CD14-positive monocyte (primary cell): ENCODE measurements at regions not wholly inside any gene's neighbourhood (a gene's known extent, or its start where the extent isn't known, plus 50 kb on each side); places are given as distances from the start of the nearest gene placed in this dataset.
A peak's percentile ranks its signal among the peaks of the same experiment; 100 is the strongest.

Experiments
- DNase-seq, 3 donors: peaks; one replicate each; pipeline ENCODE4 v3.0.0-alpha.2; 2011 to 2022
- H2AFZ ChIP-seq: 2 replicates; pipeline ENCODE4 v1.6.0; 2012; ENCODE audit warnings: mild to moderate bottlenecking, low read depth, low read length, inconsistent platforms; ENCODE audit not compliant: insufficient read depth, poor library complexity, severe bottlenecking
- H3K27ac ChIP-seq, 2 donors: 1 replicate in 1 of 2; 2 replicates in 1 of 2; pipeline ENCODE4 v1.5.1; 2012 to 2013; ENCODE audit warnings: low read length in 2 of 2, control low read depth in 1 of 2, inconsistent platforms in 1 of 2, low read depth in 1 of 2, mild to moderate bottlenecking in 1 of 2
- H3K27me3 ChIP-seq, 2 donors: one replicate each; pipeline versions ENCODE4 v1.6.0 to v1.6.1; 2011 to 2013; ENCODE audit warnings: low read length in 2 of 2; ENCODE audit not compliant: control insufficient read depth in 2 of 2, insufficient read depth in 2 of 2
- H3K36me3 ChIP-seq, 2 donors: replicated peaks in 1 of 2; 1 replicate in 1 of 2; 2 replicates in 1 of 2; pipeline versions ENCODE4 v1.5.1 to v1.6.1; 2012 to 2013; ENCODE audit warnings: low read length in 2 of 2, control low read depth in 1 of 2, inconsistent platforms in 1 of 2, mild to moderate bottlenecking in 1 of 2; ENCODE audit not compliant: insufficient read depth in 2 of 2, control insufficient read depth in 1 of 2
- H3K4me1 ChIP-seq, 2 donors: 1 replicate in 1 of 2; 2 replicates in 1 of 2; pipeline versions ENCODE4 v1.5.1 to v1.6.1; 2012 to 2013; ENCODE audit warnings: low read length in 2 of 2, control low read depth in 1 of 2, inconsistent platforms in 1 of 2, mild to moderate bottlenecking in 1 of 2, moderate library complexity in 1 of 2; ENCODE audit not compliant: insufficient read depth in 2 of 2, control insufficient read depth in 1 of 2
- H3K4me2 ChIP-seq: replicated peaks from 2 replicates; pipeline ENCODE3; 2012; ENCODE audit warnings: low read length, moderate library complexity, mild to moderate bottlenecking; ENCODE audit not compliant: poor library complexity, severe bottlenecking; ENCODE audit errors: extremely low read depth
- H3K4me3 ChIP-seq, 3 experiments: fragments of 200-600 bp in 1 of 3; sonication (generic) in 1 of 3; replicated peaks in 1 of 3; 1 replicate in 2 of 3; 2 replicates in 1 of 3; pipeline ENCODE4 v1.5.1; 2011 to 2013; ENCODE audit warnings: low read length in 3 of 3, mild to moderate bottlenecking in 3 of 3, control low read depth in 2 of 3, low read depth in 2 of 3, inconsistent platforms in 1 of 3, moderate library complexity in 1 of 3
- H3K79me2 ChIP-seq: 2 replicates; pipeline ENCODE4 v1.6.0; 2012; ENCODE audit warnings: mild to moderate bottlenecking, control low read depth, inconsistent platforms, low read length, moderate library complexity; ENCODE audit not compliant: insufficient read depth
- H3K9ac ChIP-seq: 2 replicates; pipeline ENCODE4 v1.6.0; 2017; ENCODE audit warnings: low read length, mild to moderate bottlenecking; ENCODE audit not compliant: insufficient read depth, poor library complexity, severe bottlenecking
- H3K9me3 ChIP-seq, 2 donors: replicated peaks in 1 of 2; 1 replicate in 1 of 2; 2 replicates in 1 of 2; pipeline versions ENCODE4 v1.5.1 to v1.6.1; 2012 to 2013; ENCODE audit warnings: low read length in 2 of 2, control low read depth in 1 of 2; ENCODE audit not compliant: control insufficient read depth in 1 of 2, insufficient read depth in 1 of 2
- H4K20me1 ChIP-seq: 2 replicates; pipeline ENCODE4 v1.6.0; 2012; ENCODE audit warnings: mild to moderate bottlenecking, low read length, control low read depth, moderate library complexity; ENCODE audit not compliant: insufficient read depth
- H3K27ac Mint-ChIP-seq, 7 donors: one replicate each; pipeline ENCODE4 v1.8.0; 2020; ENCODE audit warnings: mild to moderate bottlenecking in 7 of 7, mixed read lengths in 7 of 7, moderate library complexity in 6 of 7, inconsistent platforms in 2 of 7
- H3K27me3 Mint-ChIP-seq, 3 donors: one replicate each; pipeline ENCODE4 v1.8.0; 2021 to 2022; ENCODE audit warnings: low read depth in 3 of 3, mild to moderate bottlenecking in 3 of 3, mixed read lengths in 3 of 3, moderate library complexity in 3 of 3, inconsistent platforms in 1 of 3
- H3K36me3 Mint-ChIP-seq, 2 donors: one replicate each; pipeline ENCODE4 v1.8.0; 2020; ENCODE audit warnings: mixed read lengths in 2 of 2, inconsistent platforms in 1 of 2, mild to moderate bottlenecking in 1 of 2
- H3K4me1 Mint-ChIP-seq: one replicate; pipeline ENCODE4 v1.8.0; 2020; ENCODE audit warnings: mild to moderate bottlenecking, mixed read lengths
- H3K4me3 Mint-ChIP-seq, 2 donors: one replicate each; pipeline ENCODE4 v1.8.0; 2020; ENCODE audit warnings: mild to moderate bottlenecking in 2 of 2, mixed read lengths in 2 of 2, moderate library complexity in 1 of 2
- H3K9me3 Mint-ChIP-seq, 7 donors: one replicate each; pipeline ENCODE4 v1.8.0; 2020 to 2022; ENCODE audit warnings: mixed read lengths in 7 of 7, mild to moderate bottlenecking in 6 of 7, moderate library complexity in 6 of 7, inconsistent platforms in 2 of 7
- WGBS: methylation state at CpG from one replicate; pipeline ENCODE4 v1.1.5; 2013; ENCODE audit warnings: missing lambda C conversion rate; ENCODE audit not compliant: insufficient coverage; 5-methylcytosine and 5-hydroxymethylcytosine counted together
- intact Hi-C, 2 donors: fragments of 100-400 bp; cut with micrococcal nuclease; formaldehyde crosslinking; loops; one replicate each; pipeline versions ENCODE4 v1.15.0 to v1.15.1; 2023
- TF ChIP-seq, protein P1 (sequence below): fragments of 200-600 bp; IDR thresholded peaks from one replicate; pipeline ENCODE4 v1.8.0; 2022; ENCODE audit warnings: antibody characterized with exemption, mild to moderate bottlenecking

DNA sequence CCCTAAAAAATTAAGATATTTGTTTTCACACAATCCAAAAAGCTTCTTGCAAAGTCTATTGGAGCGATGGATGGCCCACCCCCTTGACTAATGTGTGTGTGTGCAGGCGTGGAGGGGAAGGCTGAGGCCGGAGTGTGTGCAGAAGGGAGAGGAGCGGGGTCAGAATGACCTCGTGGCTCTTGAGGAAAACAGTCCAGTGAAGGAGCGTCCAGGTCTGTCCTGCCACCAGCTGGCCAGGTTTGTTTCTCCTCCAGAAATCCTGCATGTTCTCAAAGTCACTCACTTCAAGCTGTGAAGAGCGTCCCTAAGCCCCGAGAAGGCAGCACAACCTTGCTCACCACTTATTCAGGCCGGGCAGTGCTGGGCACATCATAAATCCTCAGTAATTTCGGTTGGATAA is 69.5 kb upstream of the SSX2IP start:
- no peaks in the 10 kb centered on the region for H3K27me3 ChIP-seq
- no peak overlapping the region for H3K4me2 ChIP-seq
- no peaks in the 10 kb centered on the region for H3K9me3 ChIP-seq
- TF ChIP-seq, protein P1, sequence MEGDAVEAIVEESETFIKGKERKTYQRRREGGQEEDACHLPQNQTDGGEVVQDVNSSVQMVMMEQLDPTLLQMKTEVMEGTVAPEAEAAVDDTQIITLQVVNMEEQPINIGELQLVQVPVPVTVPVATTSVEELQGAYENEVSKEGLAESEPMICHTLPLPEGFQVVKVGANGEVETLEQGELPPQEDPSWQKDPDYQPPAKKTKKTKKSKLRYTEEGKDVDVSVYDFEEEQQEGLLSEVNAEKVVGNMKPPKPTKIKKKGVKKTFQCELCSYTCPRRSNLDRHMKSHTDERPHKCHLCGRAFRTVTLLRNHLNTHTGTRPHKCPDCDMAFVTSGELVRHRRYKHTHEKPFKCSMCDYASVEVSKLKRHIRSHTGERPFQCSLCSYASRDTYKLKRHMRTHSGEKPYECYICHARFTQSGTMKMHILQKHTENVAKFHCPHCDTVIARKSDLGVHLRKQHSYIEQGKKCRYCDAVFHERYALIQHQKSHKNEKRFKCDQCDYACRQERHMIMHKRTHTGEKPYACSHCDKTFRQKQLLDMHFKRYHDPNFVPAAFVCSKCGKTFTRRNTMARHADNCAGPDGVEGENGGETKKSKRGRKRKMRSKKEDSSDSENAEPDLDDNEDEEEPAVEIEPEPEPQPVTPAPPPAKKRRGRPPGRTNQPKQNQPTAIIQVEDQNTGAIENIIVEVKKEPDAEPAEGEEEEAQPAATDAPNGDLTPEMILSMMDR: no peak
- Mint-ChIP-seq H3K4me1 (peaks cover 17% of the 10 kb centered on the region), H3K36me3 (no peaks in the 10 kb centered on the region), H3K27ac (no peak overlapping the region), H3K27me3 (peaks cover 0 to 6% (median 1%) of the 10 kb centered on the region in 3 donors), H3K9me3 (no peaks in the 10 kb centered on the region), H3K4me3 (peak overlapping the region in 1 of 2 donors; percentile 11)
- no peaks in the 10 kb centered on the region for H3K36me3 ChIP-seq
- H4K20me1 ChIP-seq: no peaks in the 10 kb centered on the region
- no peak overlapping the region for H3K4me3 ChIP-seq
- H3K79me2 ChIP-seq: no peaks in the 10 kb centered on the region
- intact Hi-C loops: loop anchor here in 1 of 2 donors (10.0 kb wide), 2 partner anchors 315 to 615 kb away; partner anchors contain the start of gene PRKACB
- no peak overlapping the region for H3K27ac ChIP-seq
- H3K9ac ChIP-seq: no peak overlapping the region
- H3K4me1 ChIP-seq: peaks cover 10 to 11% of the 10 kb centered on the region in 2 donors
- DNase-seq: no peak
- 84% methylated on average over 5 of the region's 10 CpGs for WGBS
- H2AFZ ChIP-seq: no peak overlapping the region

DNA sequence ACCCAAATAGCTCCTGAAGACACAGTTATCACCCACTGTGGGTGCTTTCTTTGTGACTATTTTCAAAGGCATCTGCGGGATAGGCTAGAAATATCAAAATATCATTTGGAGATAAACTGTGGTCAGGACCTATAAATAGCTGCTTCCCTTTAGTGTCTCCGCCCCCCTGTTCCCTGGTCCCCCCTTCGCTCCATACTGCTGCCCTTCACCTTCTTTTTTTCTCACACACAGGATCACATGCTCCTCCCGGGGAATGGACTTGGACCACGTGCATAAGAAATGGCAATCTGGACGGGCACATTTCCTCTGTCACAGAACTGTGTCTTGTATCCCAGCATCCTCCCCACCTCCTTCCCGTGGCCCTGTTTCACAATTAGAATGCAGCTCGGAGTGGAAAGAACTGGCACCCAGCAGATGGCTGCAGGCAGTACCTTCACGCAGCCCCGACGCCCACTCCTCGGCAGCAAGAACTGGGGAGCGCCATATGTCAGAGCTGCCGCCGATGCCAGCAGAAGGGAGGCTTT is 68.8 kb upstream of the SSX2IP start:
- Histone ChIP-seq H3K4me3 (peak overlapping the region; percentile 27 to 71 (median 28)), H3K9ac (no peak overlapping the region), H3K79me2 (no peaks in the 10 kb centered on the region), H3K27me3 (no peaks in the 10 kb centered on the region), H3K4me1 (peaks cover 10 to 11% of the 10 kb centered on the region in 2 donors), H4K20me1 (no peaks in the 10 kb centered on the region), H3K4me2 (peak overlapping the region; percentile 70), H3K36me3 (no peaks in the 10 kb centered on the region), H3K9me3 (no peaks in the 10 kb centered on the region), H2AFZ (peak overlapping the region; percentile 81), H3K27ac (no peak overlapping the region)
- intact Hi-C loops: loop anchor here in 1 of 2 donors (10.0 kb wide), 1 partner anchor 314 kb away; no protein-coding TSS in a partner anchor
- Mint-ChIP-seq H3K4me3 (peak overlapping the region; percentile 80 to 94), H3K9me3 (no peaks in the 10 kb centered on the region), H3K27me3 (peaks cover 0 to 7% (median 1%) of the 10 kb centered on the region in 3 donors), H3K27ac (peak overlapping the region in 3 of 7 donors; percentile 5 to 33 (median 14)), H3K4me1 (peaks cover 14% of the 10 kb centered on the region), H3K36me3 (no peaks in the 10 kb centered on the region)
- DNase-seq: peak in 2 of 3 donors; percentile 7 to 14
- TF ChIP-seq, protein P1: no peak
- WGBS: 1% methylated on average over 10 of the region's 15 CpGs
